IMR-90 (cell line): ENCODE measurements at regions not wholly inside any gene's neighbourhood (a gene's known extent, or its start where the extent isn't known, plus 50 kb on each side); places are given as distances from the start of the nearest gene placed in this dataset.

Source experiments
- ATAC-seq: fragments of 200-7000 bp; cut with Tn5 transposase; 2 replicates; pipeline ENCODE4 v1.9.1; 2020; ENCODE audit warnings: low read depth, mild to moderate bottlenecking, moderate library complexity
- BruUV-seq: library from RNA; stranded (reverse); fragments of 400-500 nt; replicated peaks from 2 replicates; lab custom pipeline; 2021; lab: Mats Ljungman, UMichigan
- CTCF ChIA-PET: fragments of 300-600 bp; formaldehyde crosslinking; extraction: SDS; loops from one replicate; lab custom pipeline; 2021; ENCODE audit warnings: antibody characterized with exemption; lab: Yijun Ruan, JAX
- POLR2A ChIA-PET: fragments of 300-600 bp; sonication (Branson Sonifier 250); formaldehyde crosslinking; loops from one replicate; lab custom pipeline; 2022; ENCODE audit warnings: antibody characterized with exemption; ENCODE audit not compliant: unreplicated experiment; lab: Charles Lee
- DNase-seq: peaks from one replicate; pipeline ENCODE4 v3.0.0; 2013
- H2AFZ ChIP-seq: replicated peaks from 2 replicates; pipeline ENCODE3; 2013; ENCODE audit warnings: low read length, mild to moderate bottlenecking; ENCODE audit not compliant: poor library complexity
- H2AK5ac ChIP-seq: 2 replicates; pipeline ENCODE4 v1.6.1; 2013; ENCODE audit warnings: low read depth, low read length, inconsistent platforms
- H2AK9ac ChIP-seq: replicated peaks from 2 replicates; pipeline ENCODE3; 2013; ENCODE audit warnings: mild to moderate bottlenecking, low read depth, low read length, moderate library complexity; ENCODE audit not compliant: poor library complexity
- H2BK120ac ChIP-seq: 2 replicates; pipeline ENCODE4 v1.6.1; 2013; ENCODE audit warnings: low read depth, low read length, inconsistent platforms
- H2BK15ac ChIP-seq: 3 replicates; pipeline ENCODE4 v1.6.1; 2013; ENCODE audit warnings: low read depth, low read length, inconsistent platforms
- H2BK20ac ChIP-seq: 2 replicates; pipeline ENCODE4 v1.6.1; 2013; ENCODE audit warnings: low read depth, mild to moderate bottlenecking, inconsistent platforms, low read length, moderate library complexity
- H2BK5ac ChIP-seq: 2 replicates; pipeline ENCODE4 v1.6.1; 2013; ENCODE audit warnings: mild to moderate bottlenecking, low read depth, low read length, inconsistent platforms; ENCODE audit not compliant: poor library complexity, severe bottlenecking
- H3K14ac ChIP-seq: replicated peaks from 2 replicates; pipeline ENCODE4 v1.6.1; 2013; ENCODE audit warnings: low read depth, low read length, inconsistent platforms
- H3K18ac ChIP-seq: 2 replicates; pipeline ENCODE4 v1.6.1; 2013; ENCODE audit warnings: low read depth, low read length, control low read depth
- H3K23ac ChIP-seq: 2 replicates; pipeline ENCODE4 v1.6.1; 2013; ENCODE audit warnings: low read depth, low read length, inconsistent platforms
- H3K27ac ChIP-seq: 2 replicates; pipeline ENCODE4 v1.5.1; 2013; ENCODE audit warnings: mild to moderate bottlenecking, control low read depth, low read length; ENCODE audit not compliant: insufficient read depth
- H3K27me3 ChIP-seq: 2 replicates; pipeline ENCODE4 v1.6.1; 2013; ENCODE audit warnings: low read length; ENCODE audit not compliant: control insufficient read depth, insufficient read depth
- H3K36me3 ChIP-seq: 2 replicates; pipeline ENCODE4 v1.6.1; 2013; ENCODE audit warnings: low read length, mixed read lengths; ENCODE audit not compliant: control insufficient read depth, insufficient read depth
- H3K4ac ChIP-seq: 2 replicates; pipeline ENCODE4 v1.6.1; 2013; ENCODE audit warnings: low read depth, low read length, inconsistent platforms
- H3K4me1 ChIP-seq: 2 replicates; pipeline ENCODE4 v1.6.1; 2013; ENCODE audit warnings: low read length, mixed read lengths; ENCODE audit not compliant: control insufficient read depth, insufficient read depth
- H3K4me2 ChIP-seq: 2 replicates; pipeline ENCODE4 v1.6.1; 2013; ENCODE audit warnings: low read depth, mild to moderate bottlenecking, control low read depth, low read length, moderate library complexity
- H3K4me3 ChIP-seq: 2 replicates; pipeline ENCODE4 v1.5.1; 2013; ENCODE audit warnings: low read depth, mild to moderate bottlenecking, control low read depth, low read length, moderate library complexity; ENCODE audit not compliant: insufficient read depth
- H3K56ac ChIP-seq: 2 replicates; pipeline ENCODE4 v1.6.1; 2013; ENCODE audit warnings: low read length, inconsistent platforms; ENCODE audit not compliant: insufficient read depth; ENCODE audit errors: extremely low read depth
- H3K79me1 ChIP-seq, 2 experiments: 2 replicates each; pipeline ENCODE4 v1.6.1; 2013; ENCODE audit warnings: low read length in 2 of 2, inconsistent platforms in 1 of 2, low read depth in 1 of 2
- H3K9ac ChIP-seq: 2 replicates; pipeline ENCODE4 v1.6.1; 2013; ENCODE audit warnings: low read depth, low read length, control low read depth
- H3K9me1 ChIP-seq: 2 replicates; pipeline ENCODE4 v1.6.1; 2013; ENCODE audit warnings: low read length, inconsistent platforms; ENCODE audit not compliant: insufficient read depth
- H3K9me3 ChIP-seq: 2 replicates; pipeline ENCODE4 v1.6.1; 2013; ENCODE audit warnings: low read length; ENCODE audit not compliant: control insufficient read depth, insufficient read depth
- H4K20me1 ChIP-seq: 2 replicates; pipeline ENCODE4 v1.6.1; 2013; ENCODE audit warnings: low read length, inconsistent platforms; ENCODE audit not compliant: insufficient read depth
- H4K5ac ChIP-seq: 2 replicates; pipeline ENCODE4 v1.6.1; 2013; ENCODE audit warnings: mild to moderate bottlenecking, low read depth, low read length, control low read depth
- H4K8ac ChIP-seq, 2 experiments: 2 replicates each; pipeline ENCODE4 v1.6.1; 2013; ENCODE audit warnings: low read depth in 2 of 2, low read length in 2 of 2, control low read depth in 1 of 2, inconsistent platforms in 1 of 2
- H4K91ac ChIP-seq: 2 replicates; pipeline ENCODE4 v1.6.1; 2013; ENCODE audit warnings: low read depth, low read length, inconsistent platforms; ENCODE audit not compliant: insufficient read depth
- POLR2A ChIP-seq: IDR thresholded peaks from 2 replicates; pipeline ENCODE4 v1.6.1; 2012; ENCODE audit warnings: mild to moderate bottlenecking, low read depth, low read length
- RFX5 ChIP-seq: IDR thresholded peaks from 2 replicates; pipeline ENCODE4 v1.8.0; 2012; ENCODE audit warnings: low read depth, mild to moderate bottlenecking, low read length, moderate library complexity
- WGBS, 2 experiments: methylation state at CpG; one replicate each; pipeline versions ENCODE4 v1.1.5 to v1.1.7; 2013; ENCODE audit warnings: missing lambda C conversion rate in 2 of 2; ENCODE audit not compliant: insufficient read length in 1 of 2; ENCODE audit errors: extremely low coverage in 2 of 2; 5-methylcytosine and 5-hydroxymethylcytosine counted together
- dilution Hi-C: fragments of 300-500 bp; cut with HindIII; formaldehyde crosslinking; loops from one replicate; pipeline ENCODE4 v1.14.3; 2018; ENCODE audit warnings: low sequenced_read_pairs; ENCODE audit not compliant: unreplicated experiment
- in situ Hi-C: fragments of 300-500 bp; cut with MboI; formaldehyde crosslinking; loops from 3 replicates; pipeline ENCODE4 v1.14.3; 2019; ENCODE audit warnings: low sequenced_read_pairs, inconsistent platforms, mixed read lengths
- intact Hi-C: fragments of 100-400 bp; cut with micrococcal nuclease; formaldehyde crosslinking; loops from 2 replicates; pipeline ENCODE4 v1.10.0; 2022

DNA sequence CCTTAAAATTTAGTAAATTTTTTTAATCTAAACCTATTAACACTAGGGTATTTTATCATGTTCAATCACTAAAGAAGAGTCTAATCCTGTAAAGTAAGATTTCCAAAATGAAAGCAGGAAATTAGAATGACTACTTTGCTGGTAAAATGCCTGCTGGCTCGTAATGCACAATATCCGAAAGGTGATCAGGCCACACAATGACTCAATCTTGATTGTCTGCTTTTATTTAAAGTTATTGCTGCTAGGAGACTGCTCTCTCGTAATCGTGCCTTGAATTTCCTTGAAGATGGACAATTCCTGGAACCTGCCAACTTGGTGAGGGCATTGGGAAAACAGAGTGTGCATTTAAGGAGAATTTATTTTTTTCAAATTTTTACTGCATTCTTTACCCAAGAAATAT, 1786.5 kb upstream of the RAG2 start:
- no peak overlapping the region for H2BK120ac ChIP-seq
- H3K14ac ChIP-seq, result no peak overlapping the region
- no peak overlapping the region for H3K27ac ChIP-seq
- intact Hi-C loops, result no loop called here
- no CpG with 5 or more reads among the region's 4 CpGs for WGBS, 2 experiments
- H2BK15ac ChIP-seq, result no peak overlapping the region
- H3K23ac ChIP-seq, result no peak overlapping the region
- ATAC-seq (no peak), DNase-seq (no peak)
- no peak overlapping the region for H3K4ac ChIP-seq
- in situ Hi-C loops, result no loop called here
- no peaks in the 10 kb centered on the region for H4K20me1 ChIP-seq
- H2BK5ac ChIP-seq, result no peak overlapping the region
- H4K5ac ChIP-seq, result no peak overlapping the region
- no TSS peak for BruUV-seq
- H3K4me2 ChIP-seq, result no peak overlapping the region
- no peaks in the 10 kb centered on the region for H3K79me1 ChIP-seq
- no peaks in the 10 kb centered on the region for H3K4me1 ChIP-seq
- no peak overlapping the region for H4K8ac ChIP-seq
- no peak overlapping the region for H4K91ac ChIP-seq
- no peak overlapping the region for H3K4me3 ChIP-seq
- H3K56ac ChIP-seq, result no peak overlapping the region
- H3K9me1 ChIP-seq, result no peaks in the 10 kb centered on the region
- H3K27me3 ChIP-seq, result no peaks in the 10 kb centered on the region
- ChIA-PET POLR2A (no interaction called here), CTCF (no interaction called here)
- H2BK20ac ChIP-seq, result no peak overlapping the region
- no peak overlapping the region for H2AK9ac ChIP-seq
- H3K9me3 ChIP-seq, result 0 out of 2 replicates have a peak, but pooled peaks cover 3% of the 10 kb centered on the region
- no peak overlapping the region for H2AFZ ChIP-seq
- H3K36me3 ChIP-seq, result no peaks in the 10 kb centered on the region
- H3K9ac ChIP-seq, result no peak overlapping the region
- no peak overlapping the region for H3K18ac ChIP-seq
- dilution Hi-C loops, result no loop called here
- no peak overlapping the region for H2AK5ac ChIP-seq
- TF ChIP-seq POLR2A (no peak), RFX5 (no peak)
